ENCODE measurements at regions not wholly inside any gene's neighbourhood (a gene's known extent, or its start where the extent isn't known, plus 50 kb on each side); places are given as distances from the start of the nearest gene placed in this dataset.
"Not testable (repeated sequence)": the region's sequence is repeated elsewhere in the genome, so short reads cannot be mapped to it uniquely, and the experiment has no call there.

GRCh38 chr2:234373481-234374149 lies 123.3 kb downstream of the ARL4C start:
- DNase-seq, result no peak

- no peak for DNase-seq
Measured at GRCh38 chr2:234373060-234373459, 123.8 kb downstream of the ARL4C start.

DNA sequence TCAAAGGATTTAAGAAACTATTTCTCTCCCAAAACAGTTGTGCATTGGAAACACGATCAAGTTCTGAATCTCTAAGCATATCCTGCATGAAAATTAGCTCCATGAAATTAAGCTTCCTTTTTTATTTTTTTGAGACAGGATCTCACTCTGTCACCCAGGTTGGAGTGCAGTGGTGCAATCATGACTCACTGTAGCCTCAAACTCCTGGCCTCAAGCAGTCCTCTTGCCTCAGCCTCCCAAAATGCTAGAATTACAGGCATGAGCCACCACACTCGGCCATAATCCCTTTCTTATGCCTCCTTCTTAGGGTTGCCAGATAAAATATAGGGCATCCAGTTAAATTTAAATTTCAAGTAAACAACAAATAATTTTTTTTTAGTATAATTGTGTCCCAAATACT lies 124.4 kb downstream of the ARL4C start:
- DNase-seq, result no peak

GRCh38 chr2:234368861-234369261 lies 128.0 kb downstream of the ARL4C start:
- peak; percentile 78 for DNase-seq

DNA sequence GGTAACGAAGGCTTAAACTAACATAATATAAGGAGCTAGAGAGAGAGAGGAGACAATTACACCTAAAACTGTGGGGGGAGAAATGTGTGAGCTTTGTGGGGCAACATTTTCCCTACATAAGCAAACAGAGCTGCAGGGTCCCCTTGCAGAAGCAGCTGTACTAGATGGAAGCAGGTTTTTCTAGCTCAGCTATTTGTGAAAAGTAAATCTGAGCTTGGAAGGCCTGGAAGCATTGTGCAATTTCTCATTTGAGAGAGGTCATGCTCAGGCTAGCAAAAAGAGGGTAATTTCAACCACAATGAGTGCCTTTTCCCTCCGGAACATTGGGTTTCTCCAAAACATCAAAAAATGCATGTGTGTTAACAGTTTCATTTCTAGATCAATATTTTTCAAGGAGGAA lies 130.0 kb downstream of the ARL4C start:
- no peak for DNase-seq

DNA sequence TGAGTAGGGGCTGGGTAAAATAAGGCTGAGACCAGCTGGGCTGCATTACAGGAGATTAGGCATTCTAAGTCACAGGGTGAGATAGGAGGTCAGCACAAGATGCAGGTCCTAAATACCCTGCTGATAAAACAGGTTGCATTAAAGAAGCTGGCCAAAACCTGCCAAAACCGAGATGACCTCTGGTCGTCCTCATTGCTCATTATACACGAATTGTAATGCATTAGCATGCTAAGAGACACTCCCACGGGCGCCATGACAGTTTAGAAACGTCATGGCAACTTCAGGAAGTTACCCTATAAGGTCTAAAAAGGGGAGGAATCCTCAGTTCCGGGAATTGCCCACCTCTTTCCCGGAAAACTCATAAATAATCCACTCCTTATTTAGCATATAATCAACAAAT lies 132.2 kb downstream of the ARL4C start:
- DNase-seq, result no peak

- DNase-seq, result no peak
Measured at GRCh38 chr2:234363647-234364294, 133.1 kb downstream of the ARL4C start.

- DNase-seq, result no peak
Measured at GRCh38 chr2:234363011-234363487, 133.8 kb downstream of the ARL4C start.

- DNase-seq, result not testable (repeated sequence)
Measured at GRCh38 chr2:234360313-234360975, 136.4 kb downstream of the ARL4C start.

DNA sequence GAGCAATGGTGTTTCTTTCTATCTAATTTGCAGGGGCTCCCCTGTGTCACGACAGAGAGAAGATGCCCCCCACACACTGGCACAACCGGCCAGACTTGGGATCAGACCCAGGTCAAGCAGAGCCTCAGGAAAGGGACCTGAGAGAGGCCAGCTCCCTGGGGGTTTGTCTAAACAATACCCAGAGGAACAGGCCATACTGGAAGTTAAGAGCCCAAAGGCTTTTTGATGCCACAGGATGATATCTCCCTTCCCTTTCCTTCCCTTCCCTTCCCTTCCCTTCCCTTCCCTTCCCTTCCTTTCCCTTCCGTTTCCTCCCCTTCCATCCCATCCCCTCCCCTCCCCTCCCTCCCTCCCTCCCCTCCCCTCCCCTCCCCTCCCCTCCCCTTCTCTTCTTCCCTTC lies 139.2 kb downstream of the ARL4C start:
- no peak for DNase-seq

DNA sequence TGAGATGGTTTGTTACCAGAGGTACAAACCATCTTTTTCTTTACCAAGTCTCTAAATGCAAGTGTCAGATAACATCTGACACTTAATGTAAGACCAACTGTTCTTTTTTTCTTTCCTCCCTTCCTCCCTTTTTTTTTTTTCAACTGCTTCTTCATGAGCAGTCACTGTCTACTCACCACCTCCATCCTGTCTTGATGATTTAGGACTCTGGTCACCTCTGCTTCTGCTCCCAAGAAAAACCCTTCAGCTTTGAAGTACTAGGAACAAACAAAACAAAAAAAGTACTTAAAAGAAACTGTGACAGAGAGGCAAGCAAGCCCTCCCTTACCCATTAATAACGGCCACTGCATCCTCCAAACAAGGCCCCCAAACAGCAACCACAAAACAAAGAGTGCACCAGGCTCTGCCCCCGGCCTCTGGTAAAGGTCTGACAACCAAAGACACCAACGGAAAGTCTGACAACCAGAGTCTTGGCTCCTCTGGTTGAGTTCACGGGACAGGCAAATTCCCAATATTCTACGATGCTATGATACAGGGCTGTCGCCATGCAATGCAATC lies 141.0 kb downstream of the ARL4C start:
- DNase-seq, result no peak

DNA sequence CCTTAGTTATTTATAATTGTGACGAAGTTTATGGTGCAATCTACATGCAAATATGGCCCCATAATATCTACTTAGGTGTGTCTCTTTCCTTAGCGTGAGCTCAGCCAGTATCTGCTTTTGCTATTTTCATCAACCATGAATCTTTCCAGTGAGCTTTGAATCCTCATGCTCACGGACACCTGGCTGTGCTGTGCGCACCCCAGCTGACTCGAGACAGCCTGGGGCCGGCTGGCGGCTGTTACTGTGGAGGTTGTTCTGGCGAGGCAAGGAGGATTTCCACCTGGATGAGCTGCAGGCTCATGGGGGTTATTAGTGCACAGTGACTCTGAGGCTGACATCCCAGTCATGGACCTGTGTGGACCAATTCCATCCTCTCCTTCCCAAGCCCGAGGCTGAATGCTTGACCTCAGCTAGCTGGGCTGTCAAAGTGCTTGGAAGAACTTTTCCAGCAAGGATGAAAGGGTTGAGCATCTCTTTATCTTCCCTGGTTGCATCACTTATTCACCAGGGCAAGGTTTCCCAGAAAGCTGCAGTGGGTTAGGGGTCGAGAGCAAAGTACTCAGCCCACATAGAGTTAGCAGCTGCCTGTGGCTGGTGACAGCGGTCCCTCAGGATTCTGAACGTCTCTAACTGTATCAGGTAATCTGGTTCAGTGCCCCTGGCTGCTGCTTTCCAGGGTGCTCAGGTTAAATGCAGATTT lies 141.7 kb downstream of the ARL4C start:
- DNase-seq, result no peak

DNA sequence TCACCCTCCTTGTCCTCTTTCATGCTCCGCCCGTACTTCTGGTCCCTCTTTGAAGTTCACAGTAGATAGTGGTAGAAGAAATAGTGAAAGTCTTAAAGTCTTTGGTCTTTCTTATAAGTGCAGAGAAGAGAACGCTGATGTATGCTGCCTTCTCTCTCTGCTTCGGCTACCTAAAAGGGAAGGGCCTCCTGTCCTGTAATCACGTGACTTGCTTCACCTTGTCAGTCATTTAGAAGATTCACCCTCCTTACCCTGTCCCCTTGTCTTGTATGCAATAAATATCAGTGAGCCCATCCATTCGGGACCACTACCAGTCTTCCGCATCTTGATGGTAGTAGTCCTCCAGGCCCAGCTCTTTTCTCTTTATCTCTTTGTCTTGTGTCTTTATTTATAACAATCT lies 144.6 kb downstream of the ARL4C start:
- DNase-seq, result no peak

DNA sequence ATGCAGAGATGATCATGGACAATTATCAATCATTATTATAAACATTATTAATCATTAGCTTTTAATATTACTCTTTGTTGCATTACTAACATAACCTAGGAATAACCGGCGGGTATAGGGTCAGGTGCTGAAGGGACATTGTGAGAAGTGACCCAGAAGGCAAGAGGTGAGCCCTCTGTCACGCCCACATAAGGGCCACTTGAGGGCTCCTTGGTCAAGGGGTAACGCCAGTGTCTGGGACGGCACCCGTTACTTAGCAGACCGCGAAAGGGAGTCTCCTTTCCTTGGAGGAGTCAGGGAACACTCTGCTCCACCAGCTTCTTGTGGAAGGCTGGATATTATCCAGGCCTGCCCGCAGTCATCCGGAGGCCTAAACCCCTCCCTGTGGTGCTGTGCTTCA lies 145.0 kb downstream of the ARL4C start:
- DNase-seq, result not testable (repeated sequence)

DNA sequence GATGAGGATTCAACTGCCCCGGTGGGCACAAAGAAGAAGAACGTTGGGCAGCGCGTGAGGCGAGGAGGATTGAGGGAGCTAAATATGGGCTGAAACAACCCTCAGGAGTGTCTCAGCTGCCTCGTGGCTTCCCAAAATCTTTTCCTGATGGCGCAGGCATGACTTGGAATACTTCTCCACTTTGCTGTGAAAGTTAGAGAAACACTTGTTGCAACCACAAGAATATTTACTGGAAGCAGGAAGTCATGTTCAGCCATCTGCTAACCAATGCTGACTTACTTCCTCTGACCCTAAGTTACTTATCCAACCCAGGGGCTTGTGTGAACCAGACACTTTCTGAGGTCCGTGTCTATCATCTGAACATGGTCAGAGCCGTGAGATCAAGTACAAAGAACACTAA lies 148.8 kb downstream of the ARL4C start:
- no peak for DNase-seq

DNA sequence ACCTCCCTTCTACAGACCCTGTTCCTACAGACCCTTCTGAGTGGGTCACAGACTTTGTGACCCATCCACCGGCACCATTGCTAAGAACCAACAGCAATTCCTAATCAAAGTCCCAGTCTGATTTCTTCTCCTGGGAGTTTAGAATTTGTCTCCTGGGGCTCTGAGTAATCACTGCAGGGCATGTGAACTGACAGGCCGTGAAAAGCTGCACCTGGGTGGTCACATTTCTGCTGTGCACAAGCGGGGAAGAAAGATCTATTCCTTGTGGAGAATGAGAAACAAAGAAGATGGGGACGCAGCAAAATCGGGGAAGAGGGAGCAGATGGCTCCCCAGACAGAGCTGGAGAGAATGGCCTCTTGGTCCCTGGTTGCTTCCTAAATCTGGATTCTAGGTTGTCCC lies 151.0 kb downstream of the ARL4C start:
- DNase-seq, result no peak

DNA sequence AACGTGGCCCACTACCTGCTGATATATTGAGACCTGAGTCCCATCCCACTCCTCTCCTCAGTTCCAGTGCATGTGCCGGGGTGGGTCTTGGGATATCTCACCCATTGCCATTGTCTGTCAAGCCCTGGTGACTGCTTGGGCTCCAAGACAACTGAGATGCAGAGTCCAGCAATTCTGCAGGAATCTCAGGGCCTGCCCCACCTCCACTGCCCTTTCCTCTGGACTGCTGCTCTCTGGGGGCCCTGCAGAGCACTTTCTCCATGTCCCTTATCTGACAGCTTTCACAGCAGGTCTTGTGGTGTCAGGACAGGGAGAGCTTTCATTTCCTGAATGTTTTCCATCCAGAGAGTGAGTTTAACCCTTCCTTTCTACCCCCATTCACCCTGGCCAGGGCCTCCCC lies 152.9 kb downstream of the ARL4C start:
- DNase-seq, result no peak

- DNase-seq, result no peak
Measured at GRCh38 chr2:234343372-234343771, 153.5 kb downstream of the ARL4C start.

DNA sequence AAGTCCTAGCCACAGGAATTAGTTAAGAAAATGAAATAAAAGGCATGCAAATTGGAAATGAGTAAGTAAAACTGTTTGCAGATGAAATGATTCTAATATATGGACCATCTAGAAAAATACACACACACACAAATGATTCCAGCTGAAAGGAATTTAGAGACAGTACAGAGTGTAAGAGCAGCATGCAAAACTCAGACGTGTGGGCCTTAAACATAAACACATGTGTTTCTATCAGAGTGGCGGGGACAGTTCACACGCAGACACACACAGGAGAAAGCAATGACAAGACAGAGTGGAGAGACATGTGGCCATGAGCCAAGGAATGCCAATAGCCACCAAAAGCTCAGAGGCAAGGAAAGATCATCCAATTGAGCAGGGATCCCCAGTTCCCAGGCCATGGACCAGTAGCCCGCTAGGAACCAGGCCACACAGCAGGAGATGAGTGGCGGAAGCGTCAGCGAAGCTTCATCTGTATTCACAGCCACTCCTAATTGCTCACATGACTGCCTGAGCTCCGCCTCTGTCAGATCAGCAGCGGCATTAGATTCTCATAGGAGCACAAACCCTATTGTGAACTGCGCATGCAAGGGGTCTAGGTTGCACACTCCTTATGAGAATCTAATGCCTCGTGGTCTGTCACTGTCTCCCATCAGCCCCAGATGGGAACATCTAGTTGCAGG lies 155.4 kb downstream of the ARL4C start:
- DNase-seq, result no peak

DNA sequence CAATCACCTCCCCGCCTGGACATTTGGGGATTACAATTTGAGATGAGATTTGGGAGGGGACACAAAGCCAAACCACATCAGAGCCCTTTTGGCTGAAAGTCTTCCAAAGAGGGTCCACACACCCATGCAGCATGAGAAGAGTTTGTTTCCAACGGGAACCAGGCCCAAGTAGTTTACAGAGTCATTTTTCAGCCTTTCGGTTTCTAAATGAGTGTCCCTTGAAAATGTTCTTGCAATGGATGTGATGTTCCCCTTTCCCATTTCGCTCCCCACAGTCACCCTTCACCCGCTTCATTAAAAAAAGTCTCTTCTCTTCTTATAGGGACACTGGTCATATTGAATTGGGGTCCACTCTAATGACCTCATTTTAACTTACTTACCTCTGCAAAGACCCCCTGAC lies 157.4 kb downstream of the ARL4C start:
- no peak for DNase-seq

DNA sequence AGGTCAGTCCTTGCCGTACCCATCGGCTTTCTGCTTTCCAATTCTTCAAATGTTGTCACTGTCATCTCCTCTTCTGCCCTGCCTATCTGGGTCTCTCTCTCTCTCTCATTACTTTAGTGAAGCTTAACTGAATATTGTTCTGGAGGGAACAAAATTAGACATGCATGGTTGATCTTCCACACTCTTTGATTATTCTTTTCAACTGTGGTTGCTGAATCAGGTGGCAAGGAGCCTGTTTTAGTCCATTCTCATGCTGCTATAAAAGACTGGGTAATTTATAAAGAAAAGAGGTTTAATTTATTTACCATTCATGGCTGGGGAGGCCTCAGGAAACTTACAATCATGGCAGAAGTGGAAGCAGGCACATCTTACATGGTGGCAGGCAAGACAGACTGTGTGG lies 157.9 kb downstream of the ARL4C start:
- no peak for DNase-seq

GRCh38 chr2:234335661-234336228 lies 161.1 kb downstream of the ARL4C start:
- peak; percentile 80 for DNase-seq

Measured in activated effector memory CD4-positive, alpha-beta T cell treated with anti-CD3 and anti-CD28 coated beads, Interleukin-2, amount 50 U/mL, for 16 hours (primary cell).